ENCODE measurements at regions not wholly inside any gene's neighbourhood (a gene's known extent, or its start where the extent isn't known, plus 50 kb on each side); places are given as distances from the start of the nearest gene placed in this dataset.
"Not testable (repeated sequence)": the region's sequence is repeated elsewhere in the genome, so short reads cannot be mapped to it uniquely, and the experiment has no call there.

- Histone ChIP-seq H3K4me3 (no peak overlapping the region), H3K9me3 (no peaks in the 10 kb centered on the region), H3K27ac (no peak overlapping the region), H3K4me1 (no peaks in the 10 kb centered on the region), H3K27me3 (no peaks in the 10 kb centered on the region), H3K36me3 (no peaks in the 10 kb centered on the region)
- no peak for DNase-seq (ENCODE audit: low spot score in 2 of 2)
- TF ChIP-seq CTCF (IDR thresholded peaks at IDR 0.05) (no peak), POLR2A (IDR thresholded peaks at IDR 0.05) (no peak), EP300 (IDR thresholded peaks at IDR 0.05) (no peak)
- WGBS, 2 donors, result 80 to 90% methylated on average over 2 of the region's 2 CpGs
Measured at GRCh38 chrX:121169099-121170035, 122.0 kb downstream of the GLUD2 start.

- 70 to 71% methylated on average over 2 of the region's 2 CpGs for WGBS, 2 donors
- Histone ChIP-seq H3K27ac (no peak overlapping the region), H3K4me3 (no peak overlapping the region), H3K9me3 (no peaks in the 10 kb centered on the region), H3K36me3 (no peaks in the 10 kb centered on the region), H3K4me1 (no peaks in the 10 kb centered on the region), H3K27me3 (no peaks in the 10 kb centered on the region)
- DNase-seq (ENCODE audit: low spot score in 2 of 2), result no peak
- no peak for TF ChIP-seq CTCF (IDR thresholded peaks at IDR 0.05)
- no peak for TF ChIP-seq POLR2A (IDR thresholded peaks at IDR 0.05)
- no peak for TF ChIP-seq EP300 (IDR thresholded peaks at IDR 0.05)
Measured at GRCh38 chrX:121172703-121173102, 125.3 kb downstream of the GLUD2 start.

GRCh38 chrX:121179972-121180371 lies 132.6 kb downstream of the GLUD2 start:
- Histone ChIP-seq H3K36me3 (no peaks in the 10 kb centered on the region), H3K9me3 (no peaks in the 10 kb centered on the region), H3K4me1 (no peaks in the 10 kb centered on the region), H3K4me3 (no peak overlapping the region), H3K27me3 (no peaks in the 10 kb centered on the region), H3K27ac (no peak overlapping the region)
- DNase-seq (ENCODE audit: low spot score in 2 of 2), result no peak
- TF ChIP-seq EP300 (IDR thresholded peaks at IDR 0.05) (no peak), CTCF (IDR thresholded peaks at IDR 0.05) (no peak), POLR2A (IDR thresholded peaks at IDR 0.05) (no peak)
- 54% methylated on average over 1 of the region's 1 CpG; no CpG with 5 or more reads in 1 of the 2 donors for WGBS, 2 donors

GRCh38 chrX:121191779-121192178 lies 144.4 kb downstream of the GLUD2 start:
- TF ChIP-seq CTCF (IDR thresholded peaks at IDR 0.05) (no peak), EP300 (IDR thresholded peaks at IDR 0.05) (no peak)
- Histone ChIP-seq H3K27ac (no peak overlapping the region), H3K9me3 (no peaks in the 10 kb centered on the region), H3K27me3 (no peaks in the 10 kb centered on the region), H3K36me3 (no peaks in the 10 kb centered on the region), H3K4me1 (no peaks in the 10 kb centered on the region), H3K4me3 (no peak overlapping the region)
- no peak for DNase-seq (ENCODE audit: low spot score in 2 of 2)
- WGBS, 2 donors, result 76 to 92% methylated on average over 10 of the region's 10 CpGs

- no peaks in the 10 kb centered on the region for H3K9me3 ChIP-seq
- no peak for DNase-seq (ENCODE audit: low spot score in 2 of 2)
- TF ChIP-seq EP300 (IDR thresholded peaks at IDR 0.05) (no peak), CTCF (IDR thresholded peaks at IDR 0.05) (no peak), POLR2A (IDR thresholded peaks at IDR 0.05) (no peak)
- no peak overlapping the region for H3K4me3 ChIP-seq
- H3K27ac ChIP-seq, result no peak overlapping the region
- no peaks in the 10 kb centered on the region for H3K36me3 ChIP-seq
- WGBS, 2 donors, result 94 to 96% methylated on average over 2 of the region's 2 CpGs
- no peaks in the 10 kb centered on the region for H3K27me3 ChIP-seq
- no peaks in the 10 kb centered on the region for H3K4me1 ChIP-seq
Measured at GRCh38 chrX:121195719-121196118, 148.3 kb downstream of the GLUD2 start.

GRCh38 chrX:121196872-121197444 lies 149.5 kb downstream of the GLUD2 start:
- H3K4me3 ChIP-seq; H3K9me3 ChIP-seq; H3K36me3 ChIP-seq; H3K27ac ChIP-seq; H3K4me1 ChIP-seq; DNase-seq (ENCODE audit: low spot score in 2 of 2); H3K27me3 ChIP-seq: not testable (repeated sequence)
- WGBS, 2 donors, result 85 to 88% methylated on average over 8 to 11 of the region's 11 CpGs
